HK-2 (cell line): ENCODE measurements at regions not wholly inside any gene's neighbourhood (a gene's known extent, or its start where the extent isn't known, plus 50 kb on each side); places are given as distances from the start of the nearest gene placed in this dataset.

Experiments used
- DNase-seq: peaks from one replicate; pipeline ENCODE4 v3.0.0-alpha.2; 2018; ENCODE audit not compliant: unreplicated experiment

DNA sequence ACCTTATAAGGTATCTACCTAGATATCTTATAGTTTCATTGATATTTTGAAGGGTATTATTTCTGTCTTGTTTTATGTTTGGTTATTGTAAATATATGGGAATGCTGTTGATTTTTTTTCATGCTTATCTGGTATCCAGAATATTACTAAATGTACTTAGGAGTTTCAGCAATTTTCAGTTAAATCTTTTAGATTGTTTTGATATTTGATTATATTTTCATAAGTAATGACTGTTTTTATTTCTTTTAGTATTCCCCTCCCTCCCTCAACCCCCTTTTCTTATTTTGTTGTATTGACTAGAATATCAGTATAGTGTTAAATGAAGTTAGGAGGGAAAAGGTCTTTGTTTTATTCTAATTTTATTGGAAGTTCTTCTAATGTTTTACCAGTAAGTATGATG is 344.4 kb upstream of the PROX1 start:
- DNase-seq, result no peak

DNA sequence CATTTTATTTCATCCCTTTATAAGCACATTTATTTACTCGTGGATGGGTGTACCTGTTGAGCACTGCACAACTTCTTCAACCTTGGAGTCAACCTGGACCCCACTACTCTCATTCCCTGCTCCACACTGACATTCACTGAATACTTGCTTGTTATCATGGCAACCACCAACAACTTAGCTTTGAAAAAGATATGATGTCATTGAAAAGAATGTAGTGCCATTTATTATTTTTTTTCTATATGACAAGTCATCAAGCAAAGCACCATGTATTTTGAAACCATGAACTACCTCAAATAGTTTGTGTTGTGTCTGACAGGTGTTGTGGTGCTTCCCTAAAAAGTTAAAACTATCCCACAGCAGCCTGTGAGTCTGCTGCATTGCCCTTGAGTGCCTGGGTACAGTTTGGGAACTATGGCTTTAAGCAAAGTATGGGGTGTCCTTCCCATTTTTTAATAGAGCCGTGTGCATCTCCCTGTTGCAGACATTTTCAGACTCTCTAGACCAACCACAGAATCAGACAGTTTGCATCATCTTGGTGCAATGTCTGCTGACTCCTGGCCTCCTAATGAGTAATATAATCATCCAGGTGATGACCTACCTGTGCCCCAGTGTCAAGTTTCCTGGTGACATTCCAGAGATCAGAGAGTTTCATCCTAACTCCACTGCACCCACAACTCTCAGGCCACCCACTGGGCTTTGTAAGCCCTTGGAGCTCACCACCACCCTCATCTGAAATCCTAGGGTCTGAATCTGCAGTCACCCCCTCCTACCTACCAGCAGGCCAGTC is 339.7 kb upstream of the PROX1 start:
- no peak for DNase-seq

DNA sequence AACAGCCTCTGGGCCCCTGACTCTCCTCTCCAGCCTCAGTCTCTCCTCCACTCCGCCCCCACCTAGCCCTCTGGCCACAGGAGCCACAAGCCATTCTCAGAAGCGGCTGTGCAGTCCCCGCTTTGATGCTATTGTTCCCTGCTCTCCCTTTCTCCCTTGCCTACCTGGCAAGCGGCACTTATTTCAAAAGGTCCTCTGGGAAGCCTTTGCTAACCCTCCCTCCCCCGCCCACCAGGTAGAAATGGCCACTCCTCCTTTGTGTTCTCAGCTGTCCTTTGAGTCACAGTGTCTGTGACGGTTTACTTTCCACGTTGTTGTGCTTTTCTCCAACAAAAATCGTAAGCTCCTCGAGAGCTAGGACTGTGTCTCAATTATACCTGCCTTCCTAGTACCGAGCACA is 338.4 kb upstream of the PROX1 start:
- no peak for DNase-seq

DNA sequence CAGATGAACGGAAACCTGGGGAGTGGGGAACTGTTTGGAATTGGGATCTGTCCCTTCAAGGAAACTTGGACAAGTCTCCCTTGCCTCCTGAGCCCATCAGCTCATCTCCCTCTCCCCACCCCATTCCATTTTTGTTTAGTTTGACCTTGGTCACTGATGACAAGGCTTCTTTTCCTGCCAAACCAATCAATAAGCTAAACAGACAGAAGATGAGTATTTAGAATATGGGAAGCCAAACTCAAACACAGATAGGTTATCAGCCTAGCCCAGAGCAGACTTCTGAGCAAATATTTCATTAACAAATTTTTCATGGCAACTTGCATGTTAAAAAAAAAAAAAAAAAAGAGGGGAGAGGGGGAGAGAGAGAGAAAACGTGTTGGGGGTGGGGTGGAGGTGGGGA is 337.2 kb upstream of the PROX1 start:
- DNase-seq, result no peak

DNA sequence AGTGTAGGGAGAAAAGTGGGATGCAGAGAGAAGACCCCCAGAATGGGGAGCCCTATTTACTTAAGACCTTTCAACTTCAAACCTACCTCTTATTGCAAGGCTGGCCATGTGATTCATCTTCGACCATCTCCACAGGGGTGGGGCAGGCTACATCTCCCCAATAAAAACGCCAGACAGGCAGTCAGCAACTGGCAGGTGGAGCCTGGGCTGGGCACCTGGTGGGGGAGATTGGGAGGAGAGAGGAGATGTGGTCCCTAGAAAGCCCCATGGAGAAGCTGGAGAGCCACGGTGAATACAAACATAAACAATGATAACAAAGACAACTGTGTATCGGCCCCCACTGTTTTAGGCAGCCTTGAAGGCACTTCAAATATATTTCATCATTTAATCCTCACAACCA is 336.7 kb upstream of the PROX1 start:
- DNase-seq, result no peak

DNA sequence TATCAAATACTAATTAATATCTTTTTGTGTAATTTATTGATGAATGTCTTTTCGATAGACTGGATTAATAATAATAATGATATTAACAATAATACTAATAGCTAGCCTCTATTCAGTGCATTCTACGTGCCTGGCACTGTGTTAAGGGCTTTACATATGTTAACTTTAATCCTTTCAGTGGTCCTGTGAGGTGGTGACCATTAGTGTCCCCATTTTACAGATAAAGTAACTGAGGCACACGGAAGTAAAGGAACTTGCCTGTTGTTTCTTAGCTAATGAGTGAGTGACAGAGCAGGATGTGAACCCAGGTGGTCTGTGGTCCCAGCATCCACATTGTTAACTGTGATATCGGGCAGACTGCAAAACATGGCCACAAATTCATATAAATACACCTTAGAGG is 335.7 kb upstream of the PROX1 start:
- no peak for DNase-seq

DNA sequence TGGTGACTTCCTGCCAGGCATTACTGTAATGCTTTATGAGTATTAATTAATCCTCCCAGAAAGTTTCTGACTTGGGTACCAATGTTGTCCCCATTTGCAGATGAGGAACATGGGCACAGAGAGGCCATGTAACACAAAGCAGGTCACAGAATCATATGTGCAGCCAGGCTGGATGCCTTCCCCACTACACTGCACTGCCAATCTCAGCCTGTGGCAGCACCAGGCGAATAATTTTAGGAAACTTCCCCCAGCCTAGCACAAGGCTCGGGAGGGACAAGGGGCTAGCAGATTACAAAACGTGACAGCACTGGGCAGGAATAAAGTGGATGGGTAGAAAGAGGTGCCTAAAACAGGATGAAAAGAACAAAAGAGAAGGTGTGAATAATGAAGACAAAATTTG is 331.7 kb upstream of the PROX1 start:
- DNase-seq, result no peak

DNA sequence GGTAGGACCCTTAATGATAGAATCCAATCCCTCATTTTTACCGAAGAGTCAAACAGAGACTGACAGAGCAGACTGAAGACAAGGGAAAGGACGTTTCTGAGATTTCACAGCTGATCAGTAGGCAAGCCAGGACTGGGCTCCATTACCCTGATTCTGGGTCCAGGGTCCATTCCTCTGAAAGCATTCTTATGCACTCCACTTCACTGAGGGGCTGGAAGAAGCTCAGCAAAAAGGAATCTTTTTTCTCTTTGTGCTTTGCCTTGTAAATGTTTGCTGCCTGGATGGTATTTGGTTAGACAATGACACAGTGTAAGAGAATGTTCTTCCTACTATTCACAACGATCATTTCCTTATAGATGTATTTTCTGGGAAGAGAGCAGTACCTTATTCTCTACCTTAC is 331.3 kb upstream of the PROX1 start:
- DNase-seq, result no peak

DNA sequence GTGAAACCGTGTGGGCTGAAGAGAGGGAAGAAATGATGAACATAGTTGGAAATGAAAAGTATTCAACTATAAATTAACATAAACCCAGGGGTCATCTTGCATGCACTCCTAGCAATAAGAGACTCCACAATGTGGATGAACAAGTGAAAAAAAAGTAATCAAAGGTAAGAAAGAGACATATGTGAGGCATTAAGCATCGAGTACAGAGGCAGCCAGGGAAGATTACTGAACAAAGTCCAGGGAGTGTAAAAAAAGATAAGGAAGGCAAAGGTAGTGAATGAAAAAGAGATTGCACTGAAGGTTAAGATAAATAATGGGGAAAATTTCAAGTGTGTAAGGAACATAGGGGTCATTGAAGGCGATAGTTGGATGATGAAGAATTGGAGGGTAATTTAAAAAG is 330.8 kb upstream of the PROX1 start:
- DNase-seq, result no peak

DNA sequence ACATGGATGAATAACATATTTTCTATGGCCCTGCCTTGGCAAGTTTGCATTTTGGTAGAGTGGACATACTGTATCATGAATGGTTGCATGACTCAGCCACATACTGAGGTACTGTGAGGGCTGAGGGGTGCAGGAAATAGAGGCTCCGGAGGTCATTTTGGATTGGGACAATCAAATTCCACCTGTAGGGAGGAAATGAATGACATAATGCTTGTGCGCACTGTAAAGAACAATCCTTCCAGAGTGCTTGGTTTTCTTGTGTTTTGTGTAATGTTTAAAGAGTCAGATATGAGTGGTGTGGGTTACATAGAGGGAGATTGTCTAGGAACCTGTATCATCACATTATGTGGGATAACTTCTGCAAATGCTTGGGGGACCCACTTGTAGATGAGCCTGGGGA is 329.9 kb upstream of the PROX1 start:
- no peak for DNase-seq

DNA sequence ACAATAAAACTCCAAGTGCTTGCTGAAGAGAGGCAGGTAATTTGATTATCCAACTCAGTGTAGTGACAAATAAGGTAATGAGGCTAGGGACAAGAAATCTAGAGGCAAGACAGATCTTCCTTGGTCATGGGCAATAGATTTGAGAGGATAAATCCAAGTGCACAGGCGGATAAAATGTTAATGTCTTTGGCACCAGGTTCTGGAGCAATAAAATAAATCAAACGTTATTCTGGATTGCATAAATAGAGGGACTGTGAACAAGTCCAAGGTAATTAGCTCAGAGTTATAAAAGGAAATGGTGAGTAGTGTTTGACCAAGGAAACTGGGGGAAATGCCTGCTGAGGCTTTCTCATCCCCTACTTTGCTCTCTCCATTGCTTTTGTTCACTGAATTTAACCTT is 329.3 kb upstream of the PROX1 start:
- DNase-seq, result no peak

DNA sequence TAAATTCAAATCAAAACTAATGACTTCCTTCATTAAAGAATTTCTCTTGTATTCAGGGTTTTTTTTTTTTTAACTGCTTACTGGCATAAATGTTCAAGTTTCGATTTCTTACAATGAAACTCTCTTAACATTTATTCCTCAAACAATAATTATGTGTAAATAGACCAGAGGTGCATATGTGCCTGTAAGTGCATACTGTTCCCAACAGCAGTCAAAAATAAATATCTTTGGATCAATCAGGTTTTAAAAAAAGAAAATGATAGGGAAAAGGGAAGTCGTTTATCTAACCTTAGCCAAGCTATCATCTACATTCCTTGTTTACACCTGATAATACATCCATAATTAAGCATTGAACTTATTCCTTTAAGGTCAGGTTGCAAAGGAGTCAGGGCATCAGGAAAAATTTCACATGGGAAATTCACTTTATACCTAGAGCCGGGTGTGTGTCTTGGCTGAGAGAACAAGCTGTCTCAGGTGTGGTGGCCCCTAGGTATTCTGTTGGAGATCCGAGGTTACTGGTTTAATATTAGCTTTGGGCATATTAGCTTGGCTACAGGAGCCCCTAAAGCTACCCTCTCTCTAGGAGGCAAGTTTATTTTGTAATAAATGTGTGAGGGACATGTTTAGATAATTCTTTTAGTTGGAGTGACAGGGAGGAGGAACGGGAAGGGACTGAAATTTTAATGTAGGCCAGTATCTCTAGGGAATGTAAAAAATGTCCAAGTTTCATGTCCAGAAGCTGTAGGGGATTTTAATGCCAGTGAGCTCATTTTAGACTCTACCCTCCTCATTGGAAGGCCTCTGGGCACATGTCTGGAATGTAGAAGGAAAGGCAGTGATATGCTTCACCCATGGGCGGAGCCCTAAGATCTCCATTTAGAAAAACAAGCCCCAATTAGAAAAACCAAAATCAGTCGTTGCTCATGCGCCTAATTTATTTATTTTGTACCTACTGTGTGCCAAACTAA is 327.9 kb upstream of the PROX1 start:
- DNase-seq, result no peak

DNA sequence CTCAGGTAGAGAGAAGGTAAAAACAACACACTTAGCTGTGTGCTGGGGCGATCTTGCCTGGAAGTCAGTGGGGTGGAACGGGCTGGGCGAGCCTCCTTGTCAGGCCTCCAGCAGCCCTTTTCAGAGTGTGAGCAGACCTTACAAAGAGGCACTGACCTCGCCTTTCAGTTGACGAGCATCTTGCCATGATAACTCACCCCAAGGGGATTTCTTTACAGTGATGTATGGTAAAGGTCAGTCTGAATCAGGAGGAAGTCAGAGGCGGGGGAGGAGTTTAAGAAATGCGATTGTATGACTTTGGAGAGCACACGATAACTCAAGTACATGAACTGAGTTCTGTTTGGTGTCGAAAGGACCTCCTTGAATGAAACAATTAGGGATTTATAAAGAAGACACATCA is 326.5 kb upstream of the PROX1 start:
- DNase-seq, result no peak

DNA sequence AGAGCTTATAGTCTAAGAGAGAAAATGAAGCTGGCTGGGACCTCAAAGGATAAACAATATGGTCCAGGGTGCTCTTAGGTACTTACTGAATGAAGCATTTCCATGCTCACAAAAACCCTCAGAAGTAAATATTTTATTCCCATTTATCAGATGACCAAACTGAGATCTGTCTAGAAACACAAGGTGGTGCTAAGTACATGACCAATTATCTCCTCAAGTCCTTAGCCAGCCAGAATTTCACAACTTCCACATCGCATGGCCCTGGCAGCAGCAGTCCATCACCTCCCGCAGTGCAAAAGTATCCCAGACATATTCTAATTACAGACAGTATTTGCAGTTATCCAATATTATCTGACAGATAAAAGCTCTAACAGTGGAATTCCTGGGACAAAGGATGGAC is 321.7 kb upstream of the PROX1 start:
- no peak for DNase-seq

DNA sequence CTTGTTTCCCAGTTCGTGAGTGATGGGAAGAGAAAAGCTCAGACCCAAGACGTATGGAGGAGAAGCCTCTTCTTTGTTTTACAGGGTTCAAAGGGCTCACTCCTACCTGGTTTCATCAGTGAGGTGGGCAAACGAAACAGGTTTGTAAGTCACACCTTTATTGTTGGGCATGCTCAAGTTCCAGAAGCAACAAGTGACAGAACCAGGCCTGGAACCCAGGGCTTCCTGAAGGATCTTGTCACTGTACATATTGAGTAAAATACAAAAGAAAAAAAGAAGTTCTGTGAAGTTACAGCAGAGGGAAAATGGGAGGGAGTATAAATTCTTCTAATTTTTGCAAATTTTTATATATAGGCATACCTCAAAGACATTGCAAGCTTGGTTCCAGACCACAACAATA is 320.9 kb upstream of the PROX1 start:
- no peak for DNase-seq

DNA sequence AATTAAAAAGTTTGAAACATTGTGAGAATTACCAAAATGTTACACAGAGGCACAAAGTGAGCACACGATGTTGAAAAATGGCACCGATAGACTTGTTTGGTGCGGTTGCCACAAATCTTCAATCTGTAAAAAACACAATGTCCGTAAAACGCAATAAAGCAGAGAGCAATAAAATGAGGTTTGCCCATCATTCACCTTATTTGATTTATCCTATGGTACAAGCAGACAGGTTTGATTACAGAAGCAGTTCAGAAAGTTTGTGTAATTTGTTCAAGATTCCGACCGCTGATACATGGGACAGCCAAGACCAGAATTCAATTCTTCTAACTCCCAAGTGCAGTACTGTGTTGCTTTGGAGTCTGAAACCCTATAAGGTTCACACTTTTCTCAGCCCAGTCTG is 318.3 kb upstream of the PROX1 start:
- no peak for DNase-seq

DNA sequence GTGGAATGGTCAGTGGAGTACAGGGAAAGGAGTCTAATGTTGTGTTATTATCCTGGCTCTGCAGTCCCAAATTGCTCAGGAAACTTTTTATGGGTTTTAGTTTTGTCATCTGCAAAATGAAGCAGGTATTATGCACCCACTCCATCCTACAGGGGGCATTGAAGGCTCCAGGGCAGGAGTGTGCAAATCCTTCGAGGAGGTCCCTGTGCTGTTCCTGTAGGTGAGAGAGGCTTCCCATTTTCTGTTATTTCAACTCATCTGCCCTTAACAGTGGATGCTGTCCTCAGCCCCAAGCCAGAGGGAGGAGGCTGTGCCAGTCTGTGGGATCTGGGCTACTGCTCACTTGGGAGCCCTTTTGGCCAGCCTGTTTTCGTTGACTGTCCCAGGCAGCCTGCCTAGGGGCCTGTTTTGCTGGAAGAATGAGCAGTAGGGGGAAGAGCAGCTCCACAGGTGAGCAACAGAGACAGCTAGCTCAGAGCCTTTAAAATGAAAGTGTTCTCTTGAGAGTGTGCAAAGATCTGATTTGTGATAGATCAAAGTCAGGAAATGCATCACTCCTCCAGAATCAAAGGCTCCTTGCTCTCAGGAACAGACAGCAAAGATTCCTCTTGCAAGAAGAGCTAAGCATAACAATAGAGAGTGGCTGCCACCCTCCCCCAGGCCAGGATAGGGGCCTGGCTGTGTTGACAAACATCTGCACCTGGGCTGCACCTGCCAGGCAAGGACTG is 317.6 kb upstream of the PROX1 start:
- no peak for DNase-seq

DNA sequence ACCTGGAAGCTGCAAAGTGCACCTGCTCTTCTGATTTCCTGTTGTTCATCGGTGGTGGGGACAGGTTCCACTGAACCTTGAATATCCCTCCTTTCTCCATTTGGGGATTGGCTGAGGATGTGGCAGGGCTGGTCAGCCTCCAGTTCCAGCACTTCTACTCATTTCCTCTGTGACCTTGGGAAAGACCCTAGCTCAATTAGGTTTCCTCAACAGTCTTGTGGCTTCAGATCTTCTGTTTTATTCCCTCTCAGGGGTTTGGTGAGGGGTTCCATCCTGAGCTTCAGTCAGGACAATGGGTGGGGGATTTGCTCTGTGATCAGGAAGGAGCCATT is 317.1 kb upstream of the PROX1 start:
- no peak for DNase-seq

DNA sequence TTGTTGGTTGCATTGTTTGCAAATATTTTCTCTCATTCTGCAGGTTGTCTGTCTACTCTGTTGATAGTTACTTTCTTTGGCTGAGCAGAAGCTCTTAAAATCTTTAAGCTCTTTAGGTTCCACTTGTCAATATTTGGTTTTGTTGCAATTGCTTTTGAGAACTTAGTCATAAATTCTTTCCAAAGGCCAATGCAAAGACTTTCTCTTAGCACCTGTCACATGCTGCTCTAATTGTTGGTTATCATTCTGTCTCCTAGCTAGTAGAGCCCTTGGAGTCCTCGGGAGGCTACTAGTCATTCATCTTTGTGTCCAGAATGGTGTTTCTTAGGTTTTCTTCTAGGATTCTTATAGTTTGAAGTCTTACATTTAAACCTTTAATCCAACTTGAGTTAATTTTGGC is 312.7 kb upstream of the PROX1 start:
- no peak for DNase-seq

DNA sequence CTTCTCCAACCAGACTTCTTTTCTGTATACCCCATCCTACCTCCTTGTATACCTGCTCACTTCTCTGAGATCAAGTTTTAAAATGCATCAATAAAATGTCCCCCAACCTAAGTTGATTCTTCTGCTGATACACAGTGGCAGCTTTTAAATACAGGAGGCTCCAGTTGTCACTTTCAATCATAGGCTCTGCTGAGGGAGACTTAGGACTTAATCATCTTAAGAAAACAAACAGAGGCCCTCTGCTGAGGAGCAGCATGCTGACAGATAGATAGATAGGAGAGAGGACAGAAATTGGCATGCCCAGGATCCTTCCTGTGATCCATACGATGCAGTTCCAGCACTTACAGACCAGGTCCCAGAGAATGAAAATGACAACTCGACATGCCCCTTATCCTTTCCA is 311.0 kb upstream of the PROX1 start:
- no peak for DNase-seq

DNA sequence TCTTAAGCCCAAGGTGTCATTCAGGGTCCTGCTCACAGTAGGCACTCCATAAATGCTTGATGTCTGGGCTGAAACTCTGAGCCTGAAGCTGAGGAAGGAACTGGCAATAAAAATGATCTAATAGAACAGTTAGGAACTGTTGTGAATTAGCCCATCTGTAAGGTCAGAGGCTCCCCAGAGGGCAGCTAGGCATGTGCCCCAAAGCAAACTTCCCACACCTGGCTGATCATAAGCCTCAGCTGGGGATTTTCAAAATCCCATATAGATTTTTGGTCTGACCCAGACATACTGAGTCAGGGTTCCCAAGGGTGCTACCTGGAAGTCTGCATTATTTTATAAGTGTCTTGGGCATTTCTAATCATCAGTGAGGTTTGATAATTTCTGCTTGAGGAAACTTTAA is 309.4 kb upstream of the PROX1 start:
- no peak for DNase-seq

DNA sequence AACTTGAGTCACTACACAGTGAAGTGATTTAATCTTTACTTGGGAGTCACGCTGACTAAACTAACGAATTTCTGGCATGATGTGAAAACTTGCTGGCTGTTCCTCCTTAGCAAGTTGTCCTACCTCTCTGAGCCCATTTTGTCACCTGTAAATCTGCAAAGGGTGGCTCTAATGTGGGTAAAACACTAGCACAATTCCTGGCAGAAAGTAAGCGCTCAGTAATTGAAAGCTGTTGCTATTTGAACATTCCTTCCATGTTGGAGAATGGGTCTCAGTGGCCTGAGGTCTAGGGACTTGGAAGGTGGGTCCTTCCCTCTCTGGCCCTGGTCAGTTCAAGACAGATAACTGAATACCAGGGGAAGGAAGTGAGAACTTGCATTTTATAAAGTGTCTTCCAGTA is 309.0 kb upstream of the PROX1 start:
- DNase-seq, result no peak

DNA sequence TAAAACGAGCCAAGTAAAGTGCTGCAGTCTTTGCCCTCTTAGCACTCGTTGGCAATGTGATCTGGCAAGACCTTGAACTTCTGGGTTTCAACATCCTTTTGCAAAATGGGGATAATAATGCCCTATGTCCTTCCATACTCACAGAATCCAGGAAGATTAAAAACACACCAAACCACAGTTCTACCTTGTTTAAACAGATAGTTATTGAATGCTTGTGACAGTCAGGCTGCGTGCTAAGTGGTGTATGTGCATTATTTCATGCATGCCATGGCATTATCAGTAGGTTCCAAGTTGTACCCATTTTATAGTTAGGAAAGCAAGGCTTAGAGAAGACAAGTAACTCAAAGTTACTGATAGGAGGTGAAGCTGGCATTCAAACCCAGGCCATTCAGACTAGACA is 308.6 kb upstream of the PROX1 start:
- DNase-seq, result no peak
